DND-41 (cell line): ENCODE measurements at regions not wholly inside any gene's neighbourhood (a gene's known extent, or its start where the extent isn't known, plus 50 kb on each side); places are given as distances from the start of the nearest gene placed in this dataset.
"Not testable (repeated sequence)": the region's sequence is repeated elsewhere in the genome, so short reads cannot be mapped to it uniquely, and the experiment has no call there.

Source experiments
- CTCF ChIP-seq: IDR thresholded peaks from 2 replicates; pipeline ENCODE4 v1.5.1; 2012; ENCODE audit warnings: borderline replicate concordance, low read length, moderate library complexity, mild to moderate bottlenecking; ENCODE audit not compliant: poor library complexity, severe bottlenecking; ENCODE audit errors: extremely low read depth
- EZH2 ChIP-seq: IDR thresholded peaks from 3 replicates; pipeline ENCODE4 v1.6.1; 2012; ENCODE audit warnings: borderline replicate concordance, low read depth, mild to moderate bottlenecking, moderate library complexity, low read length, inconsistent platforms; ENCODE audit not compliant: severe bottlenecking

DNA sequence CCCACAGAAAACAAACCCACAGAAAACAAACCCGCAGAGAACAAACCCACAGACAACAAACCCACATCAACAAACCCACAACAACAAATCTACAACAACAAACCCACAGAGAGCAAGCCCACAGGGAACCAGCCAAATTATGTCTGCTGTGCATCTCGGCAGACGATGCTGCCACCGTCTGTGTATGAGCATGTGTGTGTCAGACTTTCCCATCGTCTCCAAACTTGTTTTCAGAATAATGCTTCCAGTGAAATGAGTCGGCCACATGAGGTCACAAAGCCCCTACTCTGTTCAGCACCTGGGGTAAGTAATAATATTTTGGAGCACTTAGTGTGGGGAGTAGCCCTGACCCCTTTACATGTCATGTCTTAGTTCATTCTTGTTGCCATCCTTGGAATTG is 2745.3 kb upstream of the TPTE start:
- TF ChIP-seq CTCF, EZH2: not testable (repeated sequence)
